Spleen (tissue), 11 donors: ENCODE measurements at regions not wholly inside any gene's neighbourhood (a gene's known extent, or its start where the extent isn't known, plus 50 kb on each side); places are given as distances from the start of the nearest gene placed in this dataset.

Experiments used
- DNase-seq: peaks from one replicate; pipeline ENCODE4 v3.0.0-alpha.2; 2020
- H3K27ac ChIP-seq, 8 donors: fragments of 200-600 bp; sonication (generic) in 7 of 8; 1 replicate in 4 of 8; 2 replicates in 4 of 8; pipeline versions ENCODE4 v1.5.0 to v1.8.0; 2016 to 2021; ENCODE audit warnings: inconsistent platforms in 4 of 8, mild to moderate bottlenecking in 4 of 8, moderate library complexity in 1 of 8
- H3K27me3 ChIP-seq, 7 donors: fragments of 200-600 bp; sonication (generic) in 6 of 7; replicated peaks in 1 of 7; 1 replicate in 4 of 7; 2 replicates in 3 of 7; pipeline versions ENCODE4 v1.5.0 to v1.8.0; 2016 to 2021; ENCODE audit warnings: inconsistent platforms in 3 of 7, mild to moderate bottlenecking in 1 of 7
- H3K36me3 ChIP-seq, 6 donors: fragments of 200-600 bp; sonication (generic) in 5 of 6; 1 replicate in 4 of 6; 2 replicates in 2 of 6; pipeline versions ENCODE4 v1.5.0 to v1.8.0; 2016 to 2021; ENCODE audit warnings: inconsistent platforms in 2 of 6
- H3K4me1 ChIP-seq, 6 donors: fragments of 200-600 bp; sonication (generic) in 5 of 6; 1 replicate in 3 of 6; 2 replicates in 3 of 6; pipeline versions ENCODE4 v1.5.0 to v1.8.0; 2016 to 2021; ENCODE audit warnings: inconsistent platforms in 3 of 6
- H3K4me3 ChIP-seq, 8 donors: fragments of 200-600 bp; sonication (generic) in 7 of 8; 1 replicate in 4 of 8; 2 replicates in 4 of 8; pipeline versions ENCODE4 v1.5.0 to v1.8.0; 2016 to 2021; ENCODE audit warnings: inconsistent platforms in 4 of 8, mild to moderate bottlenecking in 4 of 8, moderate library complexity in 2 of 8
- H3K9me3 ChIP-seq, 8 donors: fragments of 200-600 bp; sonication (generic) in 7 of 8; 1 replicate in 4 of 8; 2 replicates in 4 of 8; pipeline versions ENCODE4 v1.5.0 to v1.8.0; 2016 to 2021; ENCODE audit warnings: inconsistent platforms in 4 of 8
- CTCF ChIP-seq, 11 experiments: fragments of 200-600 bp in 7 of 11; fragments of 450-650 bp in 4 of 11; sonication (generic) in 4 of 11; IDR thresholded peaks in 8 of 11; conservative IDR thresholded peaks in 3 of 11; 1 replicate in 7 of 11; 2 replicates in 4 of 11; pipeline versions ENCODE4 v1.4.0 to v1.8.0; 2016 to 2021; ENCODE audit warnings: antibody characterized with exemption in 11 of 11, inconsistent platforms in 4 of 11, mild to moderate bottlenecking in 1 of 11
- POLR2A ChIP-seq, 3 donors: fragments of 450-650 bp; IDR thresholded peaks; one replicate each; pipeline ENCODE4 v1.5.1; 2017; ENCODE audit warnings: antibody characterized with exemption in 3 of 3, mild to moderate bottlenecking in 1 of 3
- POLR2AphosphoS5 ChIP-seq, 3 donors: sonication (generic); formaldehyde crosslinking; IDR thresholded peaks; one replicate each; pipeline ENCODE4 v1.5.1; 2017; ENCODE audit warnings: antibody characterized with exemption in 3 of 3
- WGBS, 5 donors: extraction: QIAGEN DNeasy Blood & Tissue Kit in 3 of 5; methylation state at CpG; one replicate each; pipeline versions ENCODE4 v1.1.5 to v1.1.7; 2013 to 2018; 5-methylcytosine and 5-hydroxymethylcytosine counted together
- intact Hi-C: fragments of 100-400 bp; cut with DNase I; formaldehyde crosslinking; loops from one replicate; pipeline ENCODE4 v1.15.0; 2023; ENCODE audit warnings: low total_unique reads
- donor health status: healthy with polysubstance abuse.
- donor health status: DM: no; HTN: no; CAD: no; lungs with moderate emphysema.
- donor health status: DM: no; HTN: no; CAD: no.
- donor health status: Bipolar disorder and iron deficiency.
- donor health status: healthy.
- donor health status: DM: no; HTN: no; CAD: no.
- donor health status: DM: yes; HTN: yes; CAD: no.

GRCh38 chr3:30122359-30122758 lies 484.0 kb upstream of the TGFBR2 start:
- no peaks in the 10 kb centered on the region for H3K27me3 ChIP-seq
- 12 to 40% (median 20%) methylated on average over 1 of the region's 1 CpG for WGBS, 5 donors
- H3K27ac ChIP-seq = no peak overlapping the region
- no peaks in the 10 kb centered on the region for H3K4me1 ChIP-seq
- no peaks in the 10 kb centered on the region for H3K36me3 ChIP-seq
- TF ChIP-seq POLR2AphosphoS5 (IDR thresholded peaks at IDR 0.05) (no peak), POLR2A (IDR thresholded peaks at IDR 0.05) (no peak), CTCF (IDR thresholded peaks at IDR 0.05 in 8 of 11, conservative IDR thresholded peaks at IDR 0.05 in 3 of 11) (no peak)
- DNase-seq = no peak
- no peak overlapping the region for H3K4me3 ChIP-seq
- intact Hi-C loops = loop anchor here (5.0 kb wide), 1 partner anchor 70 kb away; no protein-coding TSS in a partner anchor
- H3K9me3 ChIP-seq = peaks cover 0 to 2% (median 0%) of the 10 kb centered on the region in 8 donors

- H3K9me3 ChIP-seq = peaks cover 0 to 10% (median 4%) of the 10 kb centered on the region in 8 donors
- no peaks in the 10 kb centered on the region for H3K4me1 ChIP-seq
- no peaks in the 10 kb centered on the region for H3K27me3 ChIP-seq
- no peak for TF ChIP-seq CTCF (IDR thresholded peaks at IDR 0.05 in 8 of 11, conservative IDR thresholded peaks at IDR 0.05 in 3 of 11)
- no peak for TF ChIP-seq POLR2AphosphoS5 (IDR thresholded peaks at IDR 0.05)
- TF ChIP-seq POLR2A (IDR thresholded peaks at IDR 0.05) = no peak
- 90 to 100% (median 95%) methylated on average over 3 of the region's 3 CpGs for WGBS, 5 donors
- intact Hi-C loops = loop anchor here (5.0 kb wide), 1 partner anchor 69 kb away; no protein-coding TSS in a partner anchor
- no peak for DNase-seq
- no peaks in the 10 kb centered on the region for H3K36me3 ChIP-seq
- H3K27ac ChIP-seq = no peak overlapping the region
- H3K4me3 ChIP-seq = no peak overlapping the region
Measured at GRCh38 chr3:30123224-30123623, 483.2 kb upstream of the TGFBR2 start.

GRCh38 chr3:30123755-30124154 lies 482.6 kb upstream of the TGFBR2 start:
- H3K27ac ChIP-seq = no peak overlapping the region
- H3K27me3 ChIP-seq = no peaks in the 10 kb centered on the region
- no peak overlapping the region for H3K4me3 ChIP-seq
- no peaks in the 10 kb centered on the region for H3K4me1 ChIP-seq
- 78 to 92% (median 84%) methylated on average over 1 of the region's 1 CpG for WGBS, 5 donors
- no peak for DNase-seq
- intact Hi-C loops = loop anchor here (5.0 kb wide), 1 partner anchor 69 kb away; no protein-coding TSS in a partner anchor
- TF ChIP-seq POLR2A (IDR thresholded peaks at IDR 0.05) (no peak), CTCF (IDR thresholded peaks at IDR 0.05 in 8 of 11, conservative IDR thresholded peaks at IDR 0.05 in 3 of 11) (no peak), POLR2AphosphoS5 (IDR thresholded peaks at IDR 0.05) (no peak)
- H3K9me3 ChIP-seq = peaks cover 0 to 11% (median 4%) of the 10 kb centered on the region in 8 donors
- H3K36me3 ChIP-seq = no peaks in the 10 kb centered on the region

GRCh38 chr3:30124435-30125370 lies 481.7 kb upstream of the TGFBR2 start:
- 61 to 88% (median 86%) methylated on average over 2 of the region's 2 CpGs for WGBS, 5 donors
- H3K27ac ChIP-seq = no peak overlapping the region
- H3K4me3 ChIP-seq = no peak overlapping the region
- intact Hi-C loops = loop anchor here (5.0 kb wide), 1 partner anchor 68 kb away; no protein-coding TSS in a partner anchor
- peaks cover 0 to 11% (median 4%) of the 10 kb centered on the region in 8 donors for H3K9me3 ChIP-seq
- no peaks in the 10 kb centered on the region for H3K4me1 ChIP-seq
- TF ChIP-seq POLR2A (IDR thresholded peaks at IDR 0.05) (no peak), POLR2AphosphoS5 (IDR thresholded peaks at IDR 0.05) (no peak), CTCF (IDR thresholded peaks at IDR 0.05 in 8 of 11, conservative IDR thresholded peaks at IDR 0.05 in 3 of 11) (no peak)
- no peak for DNase-seq
- no peaks in the 10 kb centered on the region for H3K36me3 ChIP-seq
- H3K27me3 ChIP-seq = no peaks in the 10 kb centered on the region
